RWPE1 (cell line): ENCODE measurements at regions not wholly inside any gene's neighbourhood (a gene's known extent, or its start where the extent isn't known, plus 50 kb on each side); places are given as distances from the start of the nearest gene placed in this dataset.

Experiments used
- CTCF ChIA-PET: fragments of 350-600 bp; sonication (Branson Sonifier 250); formaldehyde crosslinking; extraction: SDS; loops from one replicate; lab custom pipeline; 2021; lab: Yijun Ruan, JAX
- POLR2A ChIA-PET: fragments of 400-600 bp; formaldehyde crosslinking; extraction: SDS; loops from one replicate; lab custom pipeline; 2020; ENCODE audit warnings: antibody characterized with exemption; ENCODE audit not compliant: low non-redundant PET; lab: Yijun Ruan, JAX
- DNase-seq: peaks from one replicate; pipeline ENCODE4 v3.0.0; 2012; ENCODE audit warnings: low spot score
- H3K27ac ChIP-seq: fragments of 450-650 bp; 2 replicates; pipeline ENCODE4 v1.5.1; 2017
- TF ChIP-seq, protein P1 (sequence below): fragments of 450-650 bp; conservative IDR thresholded peaks from 2 replicates; pipeline ENCODE4 v1.5.1; 2017; ENCODE audit warnings: low read depth, mild to moderate bottlenecking

DNA sequence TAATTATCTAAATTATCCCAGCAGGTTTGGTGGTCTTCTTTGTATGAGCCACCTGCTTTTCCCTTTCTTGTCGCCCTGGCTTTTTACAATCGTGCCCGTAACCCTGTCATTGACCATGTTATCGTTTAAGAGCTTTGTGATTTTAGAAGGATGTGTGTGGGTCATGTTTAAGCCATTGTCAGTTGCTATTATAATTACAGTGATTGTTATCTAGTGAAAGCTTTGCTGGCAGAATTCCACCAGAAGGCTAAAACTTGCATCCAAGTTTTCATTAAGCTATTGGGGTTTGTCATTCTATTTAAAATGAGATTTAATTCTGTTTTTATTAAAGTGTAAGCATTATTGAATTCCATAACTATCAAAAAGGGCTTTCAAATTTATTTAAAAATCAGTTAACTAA is 354.2 kb upstream of the TMEM229A start:
- POLR2A ChIA-PET: no interaction called here
- TF ChIP-seq, protein P1, sequence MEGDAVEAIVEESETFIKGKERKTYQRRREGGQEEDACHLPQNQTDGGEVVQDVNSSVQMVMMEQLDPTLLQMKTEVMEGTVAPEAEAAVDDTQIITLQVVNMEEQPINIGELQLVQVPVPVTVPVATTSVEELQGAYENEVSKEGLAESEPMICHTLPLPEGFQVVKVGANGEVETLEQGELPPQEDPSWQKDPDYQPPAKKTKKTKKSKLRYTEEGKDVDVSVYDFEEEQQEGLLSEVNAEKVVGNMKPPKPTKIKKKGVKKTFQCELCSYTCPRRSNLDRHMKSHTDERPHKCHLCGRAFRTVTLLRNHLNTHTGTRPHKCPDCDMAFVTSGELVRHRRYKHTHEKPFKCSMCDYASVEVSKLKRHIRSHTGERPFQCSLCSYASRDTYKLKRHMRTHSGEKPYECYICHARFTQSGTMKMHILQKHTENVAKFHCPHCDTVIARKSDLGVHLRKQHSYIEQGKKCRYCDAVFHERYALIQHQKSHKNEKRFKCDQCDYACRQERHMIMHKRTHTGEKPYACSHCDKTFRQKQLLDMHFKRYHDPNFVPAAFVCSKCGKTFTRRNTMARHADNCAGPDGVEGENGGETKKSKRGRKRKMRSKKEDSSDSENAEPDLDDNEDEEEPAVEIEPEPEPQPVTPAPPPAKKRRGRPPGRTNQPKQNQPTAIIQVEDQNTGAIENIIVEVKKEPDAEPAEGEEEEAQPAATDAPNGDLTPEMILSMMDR: no peak
- CTCF ChIA-PET: no interaction called here
- no peak overlapping the region for H3K27ac ChIP-seq
- no peak for DNase-seq

DNA sequence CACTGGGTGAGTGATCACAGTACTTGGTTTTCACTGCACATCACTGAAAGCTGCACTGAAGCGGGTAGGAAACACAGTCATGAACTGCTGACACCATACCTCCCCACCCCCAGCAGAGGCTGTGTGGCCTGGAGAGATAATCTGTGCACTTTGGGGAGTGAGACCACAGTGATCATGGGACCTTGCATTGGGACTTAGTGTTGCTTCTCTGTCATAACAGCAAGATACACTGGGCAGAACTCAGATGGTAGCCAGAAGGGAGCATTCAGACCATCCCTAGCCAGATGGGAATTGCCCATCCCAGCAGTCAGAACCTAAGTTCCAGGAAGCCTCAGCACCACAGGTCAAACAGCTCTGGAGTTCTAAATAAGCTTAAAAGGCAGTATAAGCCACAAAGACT is 346.4 kb upstream of the TMEM229A start:
- ChIA-PET POLR2A (no interaction called here), CTCF (no interaction called here)
- TF ChIP-seq, protein P1: no peak
- DNase-seq: no peak
- no peak overlapping the region for H3K27ac ChIP-seq

DNA sequence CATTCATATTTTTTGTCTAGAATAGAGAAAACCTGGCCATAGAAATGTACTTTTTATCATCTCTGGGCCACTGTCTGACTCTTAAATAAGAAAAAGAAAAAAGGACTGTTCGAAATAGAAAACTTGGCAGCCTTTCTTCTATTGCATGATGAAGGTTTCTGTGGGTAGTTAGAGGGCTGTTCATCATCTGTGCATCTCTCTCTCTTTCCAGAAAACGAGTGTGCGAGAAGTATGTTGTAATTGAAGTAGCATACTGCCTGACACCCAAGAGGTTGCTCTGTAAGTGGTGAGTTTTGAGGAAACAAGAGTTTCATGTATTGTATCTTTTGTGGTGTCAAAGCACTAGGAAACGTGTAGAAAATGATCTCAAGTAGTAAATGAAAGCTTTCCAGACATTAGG is 343.2 kb upstream of the TMEM229A start:
- ChIA-PET CTCF (no interaction called here), POLR2A (no interaction called here)
- DNase-seq: no peak
- TF ChIP-seq, protein P1: no peak
- no peak overlapping the region for H3K27ac ChIP-seq

DNA sequence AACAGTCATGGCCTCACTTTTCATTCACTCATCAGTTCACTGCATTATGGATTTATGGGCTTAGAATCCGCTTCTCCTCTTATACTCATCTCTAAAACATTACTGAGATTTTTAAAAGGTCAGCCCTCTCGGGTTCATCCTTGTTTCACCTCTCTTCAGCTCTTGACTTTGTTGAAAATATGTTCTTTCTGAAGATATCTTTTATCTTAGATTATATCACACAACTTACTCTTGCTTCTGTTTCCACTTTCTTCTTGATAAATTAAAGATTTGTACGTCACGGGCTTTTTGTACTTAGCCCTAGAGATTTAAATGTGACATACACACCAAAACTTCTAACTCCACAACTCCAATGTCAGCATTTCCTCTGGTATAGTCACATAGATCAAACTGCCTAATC is 342.5 kb upstream of the TMEM229A start:
- no peak for DNase-seq
- TF ChIP-seq, protein P1: no peak
- CTCF ChIA-PET: no interaction called here
- no peak overlapping the region for H3K27ac ChIP-seq
- POLR2A ChIA-PET: no interaction called here

DNA sequence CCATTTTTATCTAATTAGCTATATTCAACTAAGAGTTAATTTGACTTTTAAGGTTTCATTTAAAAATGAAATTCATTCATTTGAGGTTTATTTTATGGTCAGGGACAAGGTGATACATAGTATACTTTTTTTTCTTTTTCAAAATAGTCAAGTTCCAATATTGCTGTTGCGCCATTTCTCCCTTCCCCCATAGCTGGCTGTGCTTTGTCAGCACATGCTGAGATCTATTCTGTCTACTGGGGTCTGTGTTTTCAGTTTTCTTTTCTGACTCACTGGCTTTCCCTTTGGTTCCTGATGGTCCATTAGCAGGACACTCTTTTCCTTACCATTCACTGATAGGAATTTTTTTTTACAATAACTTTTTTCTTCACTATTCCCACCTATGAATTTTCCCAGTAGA is 336.4 kb upstream of the TMEM229A start:
- no peak overlapping the region for H3K27ac ChIP-seq
- TF ChIP-seq, protein P1: no peak
- ChIA-PET POLR2A (no interaction called here), CTCF (interaction anchor here (0.6 kb wide), 1 partner anchor 213 kb away, joined by 3 read pairs; no protein-coding TSS in a partner anchor)
- no peak for DNase-seq

DNA sequence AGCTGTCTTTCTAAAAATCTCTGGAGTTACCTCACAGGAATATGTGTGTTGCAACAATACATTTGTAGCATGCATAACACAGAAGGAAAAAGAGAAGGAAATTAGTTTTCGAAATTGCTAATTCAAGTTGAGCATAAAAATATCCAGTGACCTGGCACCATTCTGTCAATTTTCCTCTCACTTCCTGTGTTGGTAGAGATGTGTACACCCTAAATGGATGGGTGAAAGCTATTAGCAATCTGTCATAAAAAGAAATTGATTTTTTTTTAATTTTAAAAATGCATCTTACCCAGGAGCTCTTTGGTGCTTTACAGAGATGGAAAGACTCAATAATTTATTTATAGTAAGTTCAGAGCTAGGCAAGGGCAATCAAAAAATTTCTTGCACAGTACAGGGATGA is 333.3 kb upstream of the TMEM229A start:
- no peak overlapping the region for H3K27ac ChIP-seq
- TF ChIP-seq, protein P1: no peak
- POLR2A ChIA-PET: no interaction called here
- no peak for DNase-seq
- CTCF ChIA-PET: interaction anchor here (0.6 kb wide), 1 partner anchor 418 kb away, joined by 3 read pairs; no protein-coding TSS in a partner anchor

DNA sequence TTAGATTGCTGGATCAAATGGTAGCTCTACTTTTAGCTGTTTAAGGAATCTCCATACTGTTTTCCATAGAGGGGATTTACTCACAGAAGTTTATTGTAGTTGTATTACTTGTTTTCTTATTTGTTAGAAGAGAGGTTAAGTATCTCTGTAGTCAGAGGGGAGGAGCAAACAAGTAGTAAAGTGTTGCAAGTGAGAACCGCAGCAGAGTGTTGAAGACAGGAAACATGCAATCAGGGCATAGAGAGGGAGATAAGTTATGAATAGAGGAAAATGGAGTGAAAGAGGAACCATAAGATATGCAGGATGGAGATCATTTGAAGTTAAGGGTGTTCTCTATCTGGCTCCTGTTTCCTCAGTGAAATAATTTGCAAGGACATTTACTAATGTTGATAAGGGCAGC is 331.4 kb upstream of the TMEM229A start:
- DNase-seq: no peak
- no peak overlapping the region for H3K27ac ChIP-seq
- TF ChIP-seq, protein P1: no peak
- ChIA-PET POLR2A (no interaction called here), CTCF (no interaction called here)
